Osteoblast (primary cell): ENCODE measurements at regions not wholly inside any gene's neighbourhood (a gene's known extent, or its start where the extent isn't known, plus 50 kb on each side); places are given as distances from the start of the nearest gene placed in this dataset.

Source experiments
- DNase-seq: peaks from one replicate; pipeline ENCODE4 v3.0.0; 2011; ENCODE audit warnings: low spot score, mixed read lengths; ENCODE audit not compliant: insufficient read length; ENCODE audit errors: missing footprints
- H2AFZ ChIP-seq: 2 replicates; pipeline ENCODE4 v1.6.0; 2011; ENCODE audit warnings: mild to moderate bottlenecking, low read length
- H3K27ac ChIP-seq: 2 replicates; pipeline ENCODE4 v1.5.1; 2011; ENCODE audit warnings: mild to moderate bottlenecking, low read depth, low read length, moderate library complexity
- H3K27me3 ChIP-seq: 2 replicates; pipeline ENCODE4 v1.6.0; 2012; ENCODE audit warnings: mild to moderate bottlenecking, control low read depth, inconsistent platforms, low read length, moderate library complexity; ENCODE audit not compliant: insufficient read depth
- H3K36me3 ChIP-seq: 2 replicates; pipeline ENCODE4 v1.5.1; 2011; ENCODE audit warnings: mild to moderate bottlenecking, low read length, control low read depth, moderate library complexity; ENCODE audit not compliant: insufficient read depth
- H3K4me1 ChIP-seq: 2 replicates; pipeline ENCODE4 v1.5.1; 2011; ENCODE audit warnings: mild to moderate bottlenecking, low read length, control low read depth, moderate library complexity; ENCODE audit not compliant: insufficient read depth
- H3K4me2 ChIP-seq: 2 replicates; pipeline ENCODE4 v1.6.0; 2011; ENCODE audit warnings: mild to moderate bottlenecking, low read length; ENCODE audit not compliant: insufficient read depth
- H3K4me3 ChIP-seq: fragments of 200-600 bp; sonication (generic); 3 replicates; pipeline ENCODE4 v1.5.1; 2012; ENCODE audit warnings: mild to moderate bottlenecking, low read length, inconsistent platforms; ENCODE audit not compliant: insufficient read depth
- H3K79me2 ChIP-seq: 2 replicates; pipeline ENCODE4 v1.6.0; 2012; ENCODE audit warnings: mild to moderate bottlenecking, low read length, control low read depth, inconsistent platforms; ENCODE audit not compliant: insufficient read depth
- H3K9me3 ChIP-seq: 2 replicates; pipeline ENCODE4 v1.5.1; 2011; ENCODE audit warnings: low read depth, low read length, control low read depth
- H4K20me1 ChIP-seq: 2 replicates; pipeline ENCODE4 v1.6.0; 2012; ENCODE audit warnings: mild to moderate bottlenecking, low read length, control low read depth; ENCODE audit not compliant: insufficient read depth
- TF ChIP-seq, protein P1 (sequence below): IDR thresholded peaks from 2 replicates; pipeline ENCODE4 v1.5.1; 2011; ENCODE audit warnings: mild to moderate bottlenecking, low read depth, low read length, moderate library complexity; ENCODE audit errors: extremely low read depth

DNA sequence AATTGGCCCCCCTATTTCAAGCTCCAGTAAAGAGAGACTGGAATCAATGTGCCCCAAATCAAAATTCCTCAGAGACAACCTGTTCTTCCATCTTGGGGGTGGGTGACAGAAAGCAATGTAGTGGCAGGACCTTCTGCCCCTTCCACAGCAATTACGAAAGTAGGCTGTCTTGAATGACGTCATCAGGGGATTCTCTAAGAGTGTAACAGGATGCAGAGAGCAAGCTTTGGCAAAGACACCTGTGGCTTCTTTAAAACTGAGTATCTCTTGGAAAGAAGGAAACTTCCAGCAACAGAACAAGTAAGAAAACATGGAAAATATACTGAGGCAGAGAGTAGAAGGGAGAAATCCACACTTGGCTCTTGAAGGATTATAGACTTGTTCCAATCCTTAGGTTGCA lies 247.6 kb upstream of the PDE4D start:
- no peaks in the 10 kb centered on the region for H4K20me1 ChIP-seq
- H3K4me3 ChIP-seq: no peak overlapping the region
- H3K27me3 ChIP-seq: no peaks in the 10 kb centered on the region
- H3K9me3 ChIP-seq: no peaks in the 10 kb centered on the region
- H3K4me1 ChIP-seq: no peaks in the 10 kb centered on the region
- no peak for DNase-seq
- TF ChIP-seq, protein P1, sequence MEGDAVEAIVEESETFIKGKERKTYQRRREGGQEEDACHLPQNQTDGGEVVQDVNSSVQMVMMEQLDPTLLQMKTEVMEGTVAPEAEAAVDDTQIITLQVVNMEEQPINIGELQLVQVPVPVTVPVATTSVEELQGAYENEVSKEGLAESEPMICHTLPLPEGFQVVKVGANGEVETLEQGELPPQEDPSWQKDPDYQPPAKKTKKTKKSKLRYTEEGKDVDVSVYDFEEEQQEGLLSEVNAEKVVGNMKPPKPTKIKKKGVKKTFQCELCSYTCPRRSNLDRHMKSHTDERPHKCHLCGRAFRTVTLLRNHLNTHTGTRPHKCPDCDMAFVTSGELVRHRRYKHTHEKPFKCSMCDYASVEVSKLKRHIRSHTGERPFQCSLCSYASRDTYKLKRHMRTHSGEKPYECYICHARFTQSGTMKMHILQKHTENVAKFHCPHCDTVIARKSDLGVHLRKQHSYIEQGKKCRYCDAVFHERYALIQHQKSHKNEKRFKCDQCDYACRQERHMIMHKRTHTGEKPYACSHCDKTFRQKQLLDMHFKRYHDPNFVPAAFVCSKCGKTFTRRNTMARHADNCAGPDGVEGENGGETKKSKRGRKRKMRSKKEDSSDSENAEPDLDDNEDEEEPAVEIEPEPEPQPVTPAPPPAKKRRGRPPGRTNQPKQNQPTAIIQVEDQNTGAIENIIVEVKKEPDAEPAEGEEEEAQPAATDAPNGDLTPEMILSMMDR: no peak
- no peaks in the 10 kb centered on the region for H3K79me2 ChIP-seq
- H3K36me3 ChIP-seq: no peaks in the 10 kb centered on the region
- H3K27ac ChIP-seq: no peak overlapping the region
- no peak overlapping the region for H3K4me2 ChIP-seq
- no peak overlapping the region for H2AFZ ChIP-seq

DNA sequence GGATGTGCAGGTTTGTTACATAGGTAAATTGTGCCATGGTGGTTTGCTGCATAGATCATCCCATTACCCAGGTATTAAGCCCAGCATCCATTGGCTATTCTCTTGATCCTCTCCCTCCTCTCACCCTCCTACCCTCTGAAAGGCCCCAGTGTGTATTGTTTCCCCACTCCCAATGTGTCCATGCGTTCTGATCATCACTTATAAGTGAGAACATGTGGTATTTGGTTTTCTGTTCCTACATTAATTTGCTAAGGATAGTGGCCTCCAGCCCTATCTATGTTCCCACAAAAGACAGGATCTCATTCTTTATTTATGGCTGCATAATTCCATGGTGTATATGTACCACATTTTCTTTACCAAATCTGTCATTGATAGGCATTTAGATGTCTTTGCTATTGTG lies 243.3 kb upstream of the PDE4D start:
- Histone ChIP-seq H3K36me3 (no peaks in the 10 kb centered on the region), H3K9me3 (no peaks in the 10 kb centered on the region), H2AFZ (no peak overlapping the region), H3K79me2 (no peaks in the 10 kb centered on the region), H3K4me1 (no peaks in the 10 kb centered on the region), H3K27ac (no peak overlapping the region), H4K20me1 (no peaks in the 10 kb centered on the region), H3K27me3 (no peaks in the 10 kb centered on the region), H3K4me3 (no peak overlapping the region), H3K4me2 (no peak overlapping the region)
- no peak for DNase-seq
- TF ChIP-seq, protein P1: no peak

DNA sequence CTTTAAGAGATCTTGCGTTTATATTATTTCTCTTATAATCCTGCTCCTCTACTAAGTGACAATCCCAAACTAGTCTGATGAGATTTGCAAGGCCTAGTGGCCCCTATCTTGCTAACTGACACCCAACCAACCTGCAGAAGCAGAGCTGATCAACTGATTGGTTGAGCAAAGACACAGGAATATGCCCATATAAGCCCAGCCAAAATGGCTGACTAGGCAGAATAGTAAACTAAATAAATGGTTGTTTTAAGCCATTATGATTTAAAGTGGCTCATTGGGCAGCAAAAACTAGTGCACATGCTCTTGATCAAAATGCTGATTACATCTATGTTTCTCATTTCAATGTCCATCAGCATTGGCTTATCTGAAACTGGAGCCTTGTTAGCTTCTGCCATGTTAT lies 238.0 kb upstream of the PDE4D start:
- TF ChIP-seq, protein P1: no peak
- no peak for DNase-seq
- H3K4me1 ChIP-seq: no peaks in the 10 kb centered on the region

GRCh38 chr5:60125636-60126035 lies 232.1 kb upstream of the PDE4D start:
- Histone ChIP-seq H3K36me3 (no peaks in the 10 kb centered on the region), H3K4me3 (no peak overlapping the region), H3K27ac (no peak overlapping the region), H3K27me3 (no peaks in the 10 kb centered on the region), H3K4me2 (no peak overlapping the region), H3K79me2 (no peaks in the 10 kb centered on the region), H3K4me1 (no peaks in the 10 kb centered on the region), H3K9me3 (no peaks in the 10 kb centered on the region), H4K20me1 (no peaks in the 10 kb centered on the region), H2AFZ (no peak overlapping the region)
- TF ChIP-seq, protein P1: no peak
- no peak for DNase-seq

More for the DNA sequence above, 238.0 kb upstream of the PDE4D start:
- H3K4me2 ChIP-seq: no peak overlapping the region
- no peaks in the 10 kb centered on the region for H3K36me3 ChIP-seq
- H3K27me3 ChIP-seq: no peaks in the 10 kb centered on the region
- H4K20me1 ChIP-seq: no peaks in the 10 kb centered on the region
- no peak overlapping the region for H3K4me3 ChIP-seq
- H2AFZ ChIP-seq: no peak overlapping the region
- no peak overlapping the region for H3K27ac ChIP-seq
- no peaks in the 10 kb centered on the region for H3K79me2 ChIP-seq
- no peaks in the 10 kb centered on the region for H3K9me3 ChIP-seq
